WTC11 (cell line): ENCODE measurements at regions not wholly inside any gene's neighbourhood (a gene's known extent, or its start where the extent isn't known, plus 50 kb on each side); places are given as distances from the start of the nearest gene placed in this dataset.

Experiments used
- ATF2 ChIP-seq: sonication (generic); formaldehyde crosslinking; IDR thresholded peaks from 2 replicates; pipeline ENCODE4 v1.8.1; 2022; ENCODE audit warnings: low read depth, missing genetic modification reagents, borderline replicate concordance
- CTCF ChIP-seq: fragments of 200-600 bp; IDR thresholded peaks from 2 replicates; pipeline ENCODE4 v1.8.0; 2022; ENCODE audit warnings: antibody characterized with exemption
- E2F4 ChIP-seq: sonication (generic); formaldehyde crosslinking; IDR thresholded peaks from 2 replicates; pipeline ENCODE4 v1.8.1; 2022; ENCODE audit warnings: low read depth, mild to moderate bottlenecking, moderate library complexity, missing genetic modification reagents, borderline replicate concordance
- EMX1 ChIP-seq: fragments of 250-450 bp; sonication (Bioruptor Pico); IDR thresholded peaks from 2 replicates; pipeline ENCODE4 v1.8.0; 2021; ENCODE audit warnings: mild to moderate bottlenecking
- GABPB1 ChIP-seq: sonication (generic); formaldehyde crosslinking; IDR thresholded peaks from 2 replicates; pipeline ENCODE4 v1.8.1; 2023; ENCODE audit warnings: mild to moderate bottlenecking, missing genetic modification reagents
- IRF2 ChIP-seq: sonication (generic); formaldehyde crosslinking; IDR thresholded peaks from 2 replicates; pipeline ENCODE4 v1.8.0; 2022; ENCODE audit warnings: low read depth, missing genetic modification reagents, borderline replicate concordance
- MAX ChIP-seq: sonication (generic); formaldehyde crosslinking; IDR thresholded peaks from 2 replicates; pipeline ENCODE4 v1.8.0; 2022; ENCODE audit warnings: mild to moderate bottlenecking, missing genetic modification reagents
- NR3C1 ChIP-seq: sonication (generic); formaldehyde crosslinking; conservative IDR thresholded peaks from 2 replicates; pipeline ENCODE4 v1.8.1; 2023; ENCODE audit warnings: low read depth, mild to moderate bottlenecking, missing genetic modification reagents
- TCF7 ChIP-seq: sonication (generic); formaldehyde crosslinking; IDR thresholded peaks from 2 replicates; pipeline ENCODE4 v1.8.0; 2022; ENCODE audit warnings: mild to moderate bottlenecking, low read depth, missing genetic modification reagents, moderate library complexity
- USF1 ChIP-seq: sonication (generic); formaldehyde crosslinking; IDR thresholded peaks from 2 replicates; pipeline ENCODE4 v1.8.0; 2022; ENCODE audit warnings: mild to moderate bottlenecking, missing genetic modification reagents
- USF2 ChIP-seq: sonication (generic); formaldehyde crosslinking; IDR thresholded peaks from 2 replicates; pipeline ENCODE4 v1.8.1; 2023; ENCODE audit warnings: mild to moderate bottlenecking, missing genetic modification reagents, moderate library complexity
- ZNF232 ChIP-seq: sonication (generic); formaldehyde crosslinking; IDR thresholded peaks from 2 replicates; pipeline ENCODE4 v1.8.0; 2022; ENCODE audit warnings: mild to moderate bottlenecking, missing genetic modification reagents
- ZNF416 ChIP-seq: fragments of 250-450 bp; sonication (Bioruptor Pico); IDR thresholded peaks from 2 replicates; pipeline ENCODE4 v1.9.0; 2021; ENCODE audit warnings: mild to moderate bottlenecking, inconsistent platforms

- TF ChIP-seq CTCF (no peak), USF2 (CRISPR knock-in tag) (no peak), ZNF232 (no peak), ATF2 (CRISPR knock-in tag) (no peak), TCF7 (CRISPR knock-in tag) (no peak), GABPB1 (CRISPR knock-in tag) (no peak), IRF2 (CRISPR knock-in tag) (no peak), E2F4 (no peak), MAX (CRISPR knock-in tag) (no peak), ZNF416 (CRISPR knock-in tag) (no peak), EMX1 (CRISPR knock-in tag) (no peak), NR3C1 (CRISPR knock-in tag) (no peak), USF1 (no peak)
Observed at GRCh38 chr1:242827538-242827937, 303.0 kb upstream of the PLD5 start.
